ENCODE measurements at regions not wholly inside any gene's neighbourhood (a gene's known extent, or its start where the extent isn't known, plus 50 kb on each side); places are given as distances from the start of the nearest gene placed in this dataset.

GRCh38 chr3:21024563-21024962, 726.4 kb downstream of the ZNF385D start:
- peaks cover 0 to 21% of the 10 kb centered on the region in 2 experiments; a peak in 2 of 4 replicates for H3K9me3 ChIP-seq (ENCODE audit: control insufficient read depth in 1 of 2, insufficient read depth in 1 of 2, low read depth in 1 of 2, low read length in 2 of 2)
- no TSS peak for BruUV-seq (replicated peaks)
- POLR2A ChIA-PET, result no interaction called here
- ATAC-seq, result no peak
- H3K4me3 ChIP-seq (replicated peaks in 1 of 2; ENCODE audit: low read depth in 1 of 2, low read length in 2 of 2), result no peak overlapping the region
- H2AFZ ChIP-seq (ENCODE audit: low read depth, low read length, poor library complexity, severe bottlenecking), result no peak overlapping the region
- H3K9me2 ChIP-seq (ENCODE audit: insufficient read depth), result no peaks in the 10 kb centered on the region
- RAD21 ChIA-PET (ENCODE audit: low non-redundant PET in 1 of 2, low total read pairs in 2 of 2, uncharacterized antibody in 2 of 2, unreplicated experiment in 2 of 2), result no interaction called here
- no peak overlapping the region for H3K4me2 ChIP-seq (ENCODE audit: low read length)
- H3K27me3 ChIP-seq (ENCODE audit: insufficient read depth, low read length), result no peaks in the 10 kb centered on the region
- no peaks in the 10 kb centered on the region for H4K20me1 ChIP-seq (ENCODE audit: insufficient read depth)
- CTCF ChIA-PET, result no interaction called here
- intact Hi-C loops (cut with micrococcal nuclease), result no loop called here
- no peak for DNase-seq (ENCODE audit: low read depth, low spot score)
- H3K9ac ChIP-seq (ENCODE audit: low read length), result no peak overlapping the region
- H3K36me3 ChIP-seq (ENCODE audit: control insufficient read depth in 1 of 2, insufficient read depth in 2 of 2, low read length in 2 of 2), result no peaks in the 10 kb centered on the region
- H3K4me1 ChIP-seq (ENCODE audit: control insufficient read depth in 1 of 2, insufficient read depth in 2 of 2, low read length in 2 of 2), result no peaks in the 10 kb centered on the region
- no peak overlapping the region for H3K27ac ChIP-seq (ENCODE audit: low read depth, low read length)
- no peaks in the 10 kb centered on the region for H3K79me2 ChIP-seq (ENCODE audit: insufficient read depth, low read length)
- no peak for TF ChIP-seq JUND (IDR thresholded peaks at IDR 0.05)
- no peak for TF ChIP-seq CTCF (IDR thresholded peaks at IDR 0.05 in 2 of 3, conservative IDR thresholded peaks at IDR 0.05 in 1 of 3; ENCODE audit: borderline replicate concordance in 1 of 3, insufficient read depth in 1 of 3, low read depth in 2 of 3, low read length in 2 of 3)
- TF ChIP-seq ELF1 (IDR thresholded peaks at IDR 0.05; ENCODE audit: borderline replicate concordance, low read depth), result no peak
- TF ChIP-seq EZH2phosphoT487 (IDR thresholded peaks at IDR 0.05; ENCODE audit: borderline replicate concordance), result no peak
- TF ChIP-seq SP1 (IDR thresholded peaks at IDR 0.05; ENCODE audit: low read depth), result no peak
- no peak for TF ChIP-seq REST (IDR thresholded peaks at IDR 0.05; ENCODE audit: low read depth)
- TF ChIP-seq ZFX (IDR thresholded peaks at IDR 0.05), result no peak
- no peak for TF ChIP-seq POLR2AphosphoS5 (IDR thresholded peaks at IDR 0.05; ENCODE audit: low read depth, low read length)
- no peak for TF ChIP-seq ZNF274 (IDR thresholded peaks at IDR 0.05; ENCODE audit: low read depth, low read length)
- TF ChIP-seq SIN3A (IDR thresholded peaks at IDR 0.05; ENCODE audit: low read depth), result no peak

Data from HCT116 (cell line).